ENCODE measurements at regions not wholly inside any gene's neighbourhood (a gene's known extent, or its start where the extent isn't known, plus 50 kb on each side); places are given as distances from the start of the nearest gene placed in this dataset.
"Not testable (repeated sequence)": the region's sequence is repeated elsewhere in the genome, so short reads cannot be mapped to it uniquely, and the experiment has no call there.

GRCh38 chr4:54852054-54852453, 194.3 kb downstream of the KIT start:
- no peak for DNase-seq (ENCODE audit: low read depth in 2 of 2)

DNA sequence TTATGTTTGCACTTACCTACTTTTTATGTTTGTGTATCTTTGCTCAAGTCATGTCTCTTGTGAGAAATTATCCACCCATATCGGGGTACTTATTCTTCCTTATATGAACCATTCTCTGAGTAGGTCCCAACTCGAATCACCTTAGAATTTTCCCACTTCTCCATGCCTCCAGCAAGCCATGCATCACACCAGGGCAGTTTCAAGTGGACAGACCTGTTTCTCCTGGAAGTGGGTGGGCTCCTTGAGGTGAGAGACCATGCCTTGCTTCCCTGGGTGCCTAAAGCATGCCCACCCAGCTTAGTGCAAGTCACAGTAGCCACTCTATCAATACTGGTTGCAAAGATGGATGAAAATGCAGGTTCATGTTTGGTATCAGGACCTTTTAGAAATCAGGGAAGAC, 187.2 kb downstream of the KIT start:
- DNase-seq (ENCODE audit: low read depth in 2 of 2), result no peak

GRCh38 chr4:54843946-54844345, 186.2 kb downstream of the KIT start:
- no peak for DNase-seq (ENCODE audit: low read depth in 2 of 2)

GRCh38 chr4:54843106-54843505, 185.3 kb downstream of the KIT start:
- DNase-seq (ENCODE audit: low read depth in 2 of 2), result no peak

DNA sequence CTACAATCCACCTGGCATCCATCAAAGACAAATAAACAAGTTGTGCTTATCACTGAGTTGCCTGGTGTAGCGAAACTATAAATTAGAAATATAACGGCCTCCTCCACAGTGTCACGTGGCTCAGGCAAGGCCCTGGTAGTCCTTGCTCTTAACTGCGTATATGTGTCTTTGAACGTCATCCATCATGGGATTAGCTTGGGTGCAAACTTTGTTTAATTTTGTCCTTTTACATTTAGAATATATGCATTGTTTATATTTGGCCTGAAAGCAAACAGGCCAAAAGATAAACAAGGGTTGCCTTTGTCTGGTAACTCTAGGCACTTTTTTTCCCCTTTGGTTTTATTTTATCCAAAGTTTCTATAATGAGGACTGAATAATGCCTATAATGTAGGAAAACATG, 184.9 kb downstream of the KIT start:
- DNase-seq (ENCODE audit: low read depth in 2 of 2), result no peak

DNA sequence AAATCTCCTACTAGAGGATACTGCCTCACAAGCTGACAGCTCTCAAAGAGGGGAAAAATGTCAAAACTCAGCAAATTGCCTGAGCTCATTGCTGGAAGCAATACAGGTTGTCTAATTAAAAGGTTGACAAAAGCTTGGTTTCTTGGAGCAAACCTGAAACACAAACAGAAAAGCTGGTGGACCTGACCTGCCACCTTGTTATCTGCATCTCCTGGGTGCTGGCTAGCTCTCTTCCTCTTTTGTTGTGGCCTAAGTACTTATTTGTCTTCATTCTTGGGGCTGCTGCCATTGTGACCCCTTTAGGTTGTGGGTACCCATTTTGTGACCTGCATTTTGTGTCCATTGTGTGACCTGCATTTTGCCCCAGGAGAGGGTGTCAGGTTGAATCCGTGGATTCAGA, 184.5 kb downstream of the KIT start:
- no peak for DNase-seq (ENCODE audit: low read depth in 2 of 2)

- DNase-seq (ENCODE audit: low read depth in 2 of 2), result no peak
Measured at GRCh38 chr4:54840992-54841768, 183.4 kb downstream of the KIT start.

DNA sequence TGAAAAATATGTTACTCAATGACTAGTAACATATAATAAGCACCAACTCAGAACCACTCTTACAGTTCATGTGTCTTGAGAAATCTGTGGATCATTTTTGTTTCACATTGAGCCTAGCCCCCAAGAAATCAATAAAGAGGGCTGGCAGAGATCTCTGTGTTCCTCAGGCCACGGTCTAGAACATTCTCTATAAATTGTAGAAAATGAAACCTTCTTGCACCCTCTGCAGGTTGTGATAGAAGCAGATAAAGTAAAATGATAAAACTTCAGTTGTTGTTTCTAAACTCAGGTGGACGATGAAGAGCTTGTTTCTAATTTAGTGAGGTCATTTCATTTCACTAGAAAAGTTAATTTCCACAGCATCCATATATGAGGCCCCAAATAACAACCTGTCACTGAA, 182.7 kb downstream of the KIT start:
- no peak for DNase-seq (ENCODE audit: low read depth in 2 of 2)

DNA sequence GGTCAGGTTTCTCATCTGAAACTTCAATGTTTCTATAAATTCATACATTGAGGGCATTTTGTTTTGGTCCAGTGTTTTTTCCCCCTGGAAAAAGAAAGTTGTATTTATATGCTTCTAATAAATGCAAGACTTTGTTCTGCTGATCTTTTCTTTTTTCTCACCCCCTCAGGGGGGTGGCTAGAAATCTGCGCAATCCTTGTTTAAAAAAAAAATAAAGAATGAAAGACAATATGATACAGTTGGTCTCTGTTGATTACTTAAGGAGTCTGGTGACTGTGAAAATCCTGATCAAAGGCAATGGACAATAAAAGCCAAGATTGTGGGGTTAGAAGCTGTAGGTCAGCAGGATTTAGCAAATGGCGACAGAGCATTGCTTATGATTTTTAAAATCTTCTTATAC, 180.5 kb downstream of the KIT start:
- no peak for DNase-seq (ENCODE audit: low read depth in 2 of 2)

- DNase-seq (ENCODE audit: low read depth in 2 of 2), result no peak
Measured at GRCh38 chr4:54837576-54838140, 179.9 kb downstream of the KIT start.

DNA sequence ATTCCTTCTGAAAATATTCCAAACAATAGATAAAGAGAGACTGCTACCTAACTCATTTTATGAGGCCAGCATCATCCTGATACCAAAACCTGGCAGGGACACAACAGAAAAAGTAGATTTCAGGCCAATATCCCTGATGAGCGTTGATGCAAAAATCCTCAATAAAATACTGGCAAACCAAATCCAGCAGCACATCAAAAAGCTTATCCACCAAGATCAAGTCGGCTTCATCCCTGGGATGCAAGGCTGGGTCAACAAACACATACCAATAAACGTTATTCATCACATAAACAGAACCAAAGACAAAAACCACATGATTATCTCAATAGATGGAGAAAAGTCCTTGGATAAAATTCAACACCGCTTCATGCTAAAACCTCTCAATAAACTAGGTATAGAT, 170.6 kb downstream of the KIT start:
- not testable (repeated sequence) for DNase-seq (ENCODE audit: low read depth in 2 of 2)

GRCh38 chr4:54823616-54824015, 165.9 kb downstream of the KIT start:
- DNase-seq (ENCODE audit: low read depth in 2 of 2), result no peak

DNA sequence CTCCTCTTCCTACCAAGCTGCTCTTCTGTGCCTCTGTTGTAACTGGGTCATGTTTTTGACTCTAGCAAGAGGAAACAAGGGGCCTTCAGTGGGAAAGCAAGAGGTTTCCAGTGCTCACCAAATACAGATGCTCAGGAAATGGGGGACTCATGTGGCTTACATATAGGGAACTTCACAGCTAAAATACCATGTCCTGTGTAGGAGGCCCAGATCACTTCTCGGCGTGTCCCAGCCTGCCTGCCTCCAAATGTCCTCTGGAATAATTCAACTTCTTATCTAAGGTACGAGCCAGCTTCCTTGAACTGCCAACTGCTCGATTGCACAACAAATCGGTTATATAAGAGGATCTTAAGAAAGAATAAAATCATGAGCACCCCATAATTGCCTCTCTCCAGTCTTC, 161.3 kb downstream of the KIT start:
- no peak for DNase-seq (ENCODE audit: low read depth in 2 of 2)

DNA sequence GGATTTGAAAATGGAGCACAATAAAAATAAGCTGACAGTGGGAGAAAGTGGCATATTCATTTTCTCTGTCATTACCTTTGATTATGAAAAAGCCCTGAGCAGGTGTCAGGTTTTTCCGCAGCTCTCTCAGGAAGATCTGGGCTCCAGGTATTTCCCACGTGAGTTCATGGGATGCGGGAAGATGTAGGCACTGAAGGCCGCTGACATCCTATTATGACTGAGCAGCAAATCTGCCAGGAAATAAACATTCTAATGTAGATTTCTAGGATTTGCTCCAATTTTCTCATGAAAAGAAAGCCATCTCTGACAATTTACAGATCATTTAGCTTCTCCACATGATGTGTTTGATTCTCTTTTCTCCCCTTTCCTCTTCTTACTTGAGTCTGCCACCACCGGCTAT, 160.7 kb downstream of the KIT start:
- no peak for DNase-seq (ENCODE audit: low read depth in 2 of 2)

- no peak for DNase-seq (ENCODE audit: low read depth in 2 of 2)
Measured at GRCh38 chr4:54813674-54814073, 155.9 kb downstream of the KIT start.

DNA sequence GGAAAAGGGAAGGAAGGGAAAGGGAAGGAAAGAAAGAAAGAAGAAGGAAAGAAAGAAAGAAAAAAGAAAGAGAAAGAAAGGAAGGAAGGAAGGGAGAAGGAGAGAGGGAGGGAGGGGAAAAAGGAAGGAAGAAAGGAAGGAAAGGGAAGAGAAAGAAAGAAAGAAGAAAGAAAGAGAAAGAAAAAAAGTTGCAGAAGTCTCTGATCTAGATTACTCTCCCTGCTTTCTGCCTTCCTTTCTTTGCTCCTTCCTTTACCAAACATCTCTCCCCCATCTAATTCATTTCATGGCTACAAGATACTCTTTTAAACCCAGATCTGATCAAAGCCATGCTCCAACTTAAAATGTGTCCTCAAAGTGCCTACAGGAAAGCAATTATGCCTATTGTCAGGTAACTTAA, 148.6 kb downstream of the KIT start:
- no peak for DNase-seq (ENCODE audit: low read depth in 2 of 2)

DNA sequence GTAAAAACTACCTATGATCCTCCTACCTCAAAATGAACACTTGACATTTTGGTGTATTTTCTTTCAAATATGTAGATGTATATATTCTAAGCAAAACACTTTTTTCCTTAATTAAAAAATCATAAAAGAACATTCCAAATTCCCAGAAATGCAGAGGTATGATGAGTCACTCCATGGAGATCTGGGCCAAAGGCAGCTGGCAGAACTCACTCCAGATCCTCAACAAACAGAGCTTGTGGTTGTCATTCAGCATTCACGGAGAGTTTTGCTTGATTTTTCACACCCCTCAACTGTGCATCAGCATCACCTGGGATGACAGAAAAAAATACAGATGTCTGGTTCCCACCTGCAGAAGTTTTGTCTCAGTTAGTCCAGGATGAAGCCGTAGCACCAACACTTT, 144.6 kb downstream of the KIT start:
- no peak for DNase-seq (ENCODE audit: low read depth in 2 of 2)

GRCh38 chr4:54800831-54801530, 143.2 kb downstream of the KIT start:
- DNase-seq (ENCODE audit: low read depth in 2 of 2), result no peak

GRCh38 chr4:54794579-54794978, 136.8 kb downstream of the KIT start:
- DNase-seq (ENCODE audit: low read depth in 2 of 2), result no peak

- no peak for DNase-seq (ENCODE audit: low read depth in 2 of 2)
Measured at GRCh38 chr4:54793856-54794422, 136.2 kb downstream of the KIT start.

Measured in stimulated activated CD4-positive, alpha-beta T cell treated with anti-CD3 and anti-CD28 coated beads, Interleukin-4, amount 100 ng/mL, for 48 hours (primary cell).